ENCODE measurements at regions not wholly inside any gene's neighbourhood (a gene's known extent, or its start where the extent isn't known, plus 50 kb on each side); places are given as distances from the start of the nearest gene placed in this dataset.
"Not testable (repeated sequence)": the region's sequence is repeated elsewhere in the genome, so short reads cannot be mapped to it uniquely, and the experiment has no call there.

GRCh38 chr7:6958371-6958770 is 132.3 kb upstream of the CCZ1B start:
- DNase-seq (ENCODE audit: low read depth); H3K4me3 ChIP-seq (ENCODE audit: low read depth, low read length): not testable (repeated sequence)

GRCh38 chr7:6959942-6960341 is 133.9 kb upstream of the CCZ1B start:
- H3K4me3 ChIP-seq (ENCODE audit: low read depth, low read length); DNase-seq (ENCODE audit: low read depth): not testable (repeated sequence)

GRCh38 chr7:6962871-6963270 is 136.8 kb upstream of the CCZ1B start:
- DNase-seq (ENCODE audit: low read depth); H3K4me3 ChIP-seq (ENCODE audit: low read depth, low read length): not testable (repeated sequence)

- DNase-seq (ENCODE audit: low read depth) = peak; percentile 18
- H3K4me3 ChIP-seq (ENCODE audit: low read depth, low read length) = not testable (repeated sequence)
Observed at GRCh38 chr7:6965051-6965450, 139.0 kb upstream of the CCZ1B start.

GRCh38 chr7:6970180-6970579 is 144.1 kb upstream of the CCZ1B start:
- not testable (repeated sequence) for DNase-seq (ENCODE audit: low read depth); H3K4me3 ChIP-seq (ENCODE audit: low read depth, low read length)

- DNase-seq (ENCODE audit: low read depth); H3K4me3 ChIP-seq (ENCODE audit: low read depth, low read length): not testable (repeated sequence)
Observed at GRCh38 chr7:6974876-6975275, 148.8 kb upstream of the CCZ1B start.

- H3K4me3 ChIP-seq (ENCODE audit: low read depth, low read length); DNase-seq (ENCODE audit: low read depth): not testable (repeated sequence)
Observed at GRCh38 chr7:6975346-6975745, 149.3 kb upstream of the CCZ1B start.

GRCh38 chr7:6977368-6977767 is 151.3 kb upstream of the CCZ1B start:
- not testable (repeated sequence) for DNase-seq (ENCODE audit: low read depth); H3K4me3 ChIP-seq (ENCODE audit: low read depth, low read length)

GRCh38 chr7:6978326-6978725 is 152.3 kb upstream of the CCZ1B start:
- not testable (repeated sequence) for H3K4me3 ChIP-seq (ENCODE audit: low read depth, low read length); DNase-seq (ENCODE audit: low read depth)

- not testable (repeated sequence) for DNase-seq (ENCODE audit: low read depth); H3K4me3 ChIP-seq (ENCODE audit: low read depth, low read length)
Observed at GRCh38 chr7:6979456-6979855, 153.4 kb upstream of the CCZ1B start.

GRCh38 chr7:6982375-6982774 is 156.3 kb upstream of the CCZ1B start:
- DNase-seq (ENCODE audit: low read depth); H3K4me3 ChIP-seq (ENCODE audit: low read depth, low read length): not testable (repeated sequence)

- H3K4me3 ChIP-seq (ENCODE audit: low read depth, low read length); DNase-seq (ENCODE audit: low read depth): not testable (repeated sequence)
Observed at GRCh38 chr7:6986892-6987291, 160.8 kb upstream of the CCZ1B start.

- not testable (repeated sequence) for H3K4me3 ChIP-seq (ENCODE audit: low read depth, low read length); DNase-seq (ENCODE audit: low read depth)
Observed at GRCh38 chr7:6988608-6989007, 162.5 kb upstream of the CCZ1B start.

GRCh38 chr7:6989968-6990367 is 163.9 kb upstream of the CCZ1B start:
- H3K4me3 ChIP-seq (ENCODE audit: low read depth, low read length); DNase-seq (ENCODE audit: low read depth): not testable (repeated sequence)

- not testable (repeated sequence) for DNase-seq (ENCODE audit: low read depth); H3K4me3 ChIP-seq (ENCODE audit: low read depth, low read length)
Observed at GRCh38 chr7:6990426-6991152, 164.5 kb upstream of the CCZ1B start.

GRCh38 chr7:6991169-6991611 is 165.1 kb upstream of the CCZ1B start:
- H3K4me3 ChIP-seq (ENCODE audit: low read depth, low read length); DNase-seq (ENCODE audit: low read depth): not testable (repeated sequence)

GRCh38 chr7:6991686-6992085 is 165.6 kb upstream of the CCZ1B start:
- not testable (repeated sequence) for DNase-seq (ENCODE audit: low read depth); H3K4me3 ChIP-seq (ENCODE audit: low read depth, low read length)

- DNase-seq (ENCODE audit: low read depth); H3K4me3 ChIP-seq (ENCODE audit: low read depth, low read length): not testable (repeated sequence)
Observed at GRCh38 chr7:6992133-6992532, 166.1 kb upstream of the CCZ1B start.

GRCh38 chr7:6995026-6995425 is 169.0 kb upstream of the CCZ1B start:
- H3K4me3 ChIP-seq (ENCODE audit: low read depth, low read length); DNase-seq (ENCODE audit: low read depth): not testable (repeated sequence)

- DNase-seq (ENCODE audit: low read depth); H3K4me3 ChIP-seq (ENCODE audit: low read depth, low read length): not testable (repeated sequence)
Observed at GRCh38 chr7:6995493-6996289, 169.6 kb upstream of the CCZ1B start.
